ENCODE measurements at regions not wholly inside any gene's neighbourhood (a gene's known extent, or its start where the extent isn't known, plus 50 kb on each side); places are given as distances from the start of the nearest gene placed in this dataset.

GRCh38 chr5:98635656-98636055 is 137.8 kb upstream of the RGMB start:
- no peak overlapping the region for H2AFZ ChIP-seq (ENCODE audit: low read length)

GRCh38 chr5:98637116-98637515 is 136.3 kb upstream of the RGMB start:
- Histone ChIP-seq H3K36me3 (ENCODE audit: insufficient read depth, low read length) (no peaks in the 10 kb centered on the region), H3K4me3 (ENCODE audit: low read depth, low read length, poor library complexity, severe bottlenecking) (no peak overlapping the region), H3K27me3 (ENCODE audit: insufficient read depth, low read length) (no peaks in the 10 kb centered on the region), H2AFZ (ENCODE audit: low read length) (no peak overlapping the region), H3K4me2 (ENCODE audit: low read length) (no peak overlapping the region), H3K27ac (ENCODE audit: low read depth, low read length, poor library complexity, severe bottlenecking) (no peak overlapping the region), H3F3A (ENCODE audit: insufficient read depth, low read length) (no peaks in the 10 kb centered on the region), H3K4me1 (ENCODE audit: insufficient read depth, low read length, severe bottlenecking) (no peaks in the 10 kb centered on the region), H3K79me2 (ENCODE audit: insufficient read depth, low read length) (no peaks in the 10 kb centered on the region), H3K9me3 (ENCODE audit: low read length) (no peaks in the 10 kb centered on the region), H3K9ac (ENCODE audit: low read length) (no peak overlapping the region), H4K20me1 (ENCODE audit: insufficient read depth, low read length) (no peaks in the 10 kb centered on the region), H3K9me2 (ENCODE audit: low read depth, low read length) (no peaks in the 10 kb centered on the region)
- TF ChIP-seq EZH2 (IDR thresholded peaks at IDR 0.05; ENCODE audit: borderline replicate concordance, low read length), result no peak
- TF ChIP-seq CTCF (IDR thresholded peaks at IDR 0.05; ENCODE audit: low read length), result no peak

More at GRCh38 chr5:98635656-98636055, 137.8 kb upstream of the RGMB start:
- Histone ChIP-seq H3K9me3 (ENCODE audit: low read length) (no peaks in the 10 kb centered on the region), H3K4me3 (ENCODE audit: low read depth, low read length, poor library complexity, severe bottlenecking) (no peak overlapping the region), H3K4me2 (ENCODE audit: low read length) (no peak overlapping the region), H3K4me1 (ENCODE audit: insufficient read depth, low read length, severe bottlenecking) (no peaks in the 10 kb centered on the region), H3K36me3 (ENCODE audit: insufficient read depth, low read length) (no peaks in the 10 kb centered on the region), H3K27me3 (ENCODE audit: insufficient read depth, low read length) (no peaks in the 10 kb centered on the region), H3K79me2 (ENCODE audit: insufficient read depth, low read length) (no peaks in the 10 kb centered on the region), H4K20me1 (ENCODE audit: insufficient read depth, low read length) (no peaks in the 10 kb centered on the region), H3F3A (ENCODE audit: insufficient read depth, low read length) (no peaks in the 10 kb centered on the region), H3K9me2 (ENCODE audit: low read depth, low read length) (no peaks in the 10 kb centered on the region), H3K27ac (ENCODE audit: low read depth, low read length, poor library complexity, severe bottlenecking) (no peak overlapping the region), H3K9ac (ENCODE audit: low read length) (no peak overlapping the region)
- TF ChIP-seq EZH2 (IDR thresholded peaks at IDR 0.05; ENCODE audit: borderline replicate concordance, low read length), result no peak
- no peak for TF ChIP-seq CTCF (IDR thresholded peaks at IDR 0.05; ENCODE audit: low read length)

GRCh38 chr5:98637557-98637956 is 135.9 kb upstream of the RGMB start:
- H3K4me1 ChIP-seq (ENCODE audit: insufficient read depth, low read length, severe bottlenecking), result no peaks in the 10 kb centered on the region
- no peaks in the 10 kb centered on the region for H3F3A ChIP-seq (ENCODE audit: insufficient read depth, low read length)
- H3K79me2 ChIP-seq (ENCODE audit: insufficient read depth, low read length), result no peaks in the 10 kb centered on the region
- no peaks in the 10 kb centered on the region for H3K27me3 ChIP-seq (ENCODE audit: insufficient read depth, low read length)
- no peaks in the 10 kb centered on the region for H3K36me3 ChIP-seq (ENCODE audit: insufficient read depth, low read length)
- no peak overlapping the region for H3K9ac ChIP-seq (ENCODE audit: low read length)
- no peaks in the 10 kb centered on the region for H3K9me2 ChIP-seq (ENCODE audit: low read depth, low read length)
- H2AFZ ChIP-seq (ENCODE audit: low read length), result no peak overlapping the region
- no peak for TF ChIP-seq EZH2 (IDR thresholded peaks at IDR 0.05; ENCODE audit: borderline replicate concordance, low read length)
- no peak for TF ChIP-seq CTCF (IDR thresholded peaks at IDR 0.05; ENCODE audit: low read length)
- H3K4me2 ChIP-seq (ENCODE audit: low read length), result no peak overlapping the region
- no peaks in the 10 kb centered on the region for H4K20me1 ChIP-seq (ENCODE audit: insufficient read depth, low read length)
- no peak overlapping the region for H3K4me3 ChIP-seq (ENCODE audit: low read depth, low read length, poor library complexity, severe bottlenecking)
- H3K27ac ChIP-seq (ENCODE audit: low read depth, low read length, poor library complexity, severe bottlenecking), result no peak overlapping the region
- no peaks in the 10 kb centered on the region for H3K9me3 ChIP-seq (ENCODE audit: low read length)

All from OCI-LY1 (cell line).